ENCODE measurements at regions not wholly inside any gene's neighbourhood (a gene's known extent, or its start where the extent isn't known, plus 50 kb on each side); places are given as distances from the start of the nearest gene placed in this dataset.

- no peaks in the 10 kb centered on the region for H3K4me1 ChIP-seq
- DNase-seq, result no peak
- H3K9me3 ChIP-seq, result no peaks in the 10 kb centered on the region
- intact Hi-C loops (cut with DNase I), result no loop called here
- TF ChIP-seq POLR2A (IDR thresholded peaks at IDR 0.05) (no peak), CTCF (IDR thresholded peaks at IDR 0.05) (no peak)
- no peak overlapping the region for H3K27ac ChIP-seq
- no peak overlapping the region for H3K4me3 ChIP-seq (replicated peaks in 1 of 3)
- H3K36me3 ChIP-seq, result no peaks in the 10 kb centered on the region
- WGBS, 2 donors, result 59% methylated on average over 2 of the region's 2 CpGs
- H3K27me3 ChIP-seq, result no peaks in the 10 kb centered on the region
These were observed 416.8 kb downstream of the LRFN5 start for GRCh38 chr14:42023452-42023851.

DNA sequence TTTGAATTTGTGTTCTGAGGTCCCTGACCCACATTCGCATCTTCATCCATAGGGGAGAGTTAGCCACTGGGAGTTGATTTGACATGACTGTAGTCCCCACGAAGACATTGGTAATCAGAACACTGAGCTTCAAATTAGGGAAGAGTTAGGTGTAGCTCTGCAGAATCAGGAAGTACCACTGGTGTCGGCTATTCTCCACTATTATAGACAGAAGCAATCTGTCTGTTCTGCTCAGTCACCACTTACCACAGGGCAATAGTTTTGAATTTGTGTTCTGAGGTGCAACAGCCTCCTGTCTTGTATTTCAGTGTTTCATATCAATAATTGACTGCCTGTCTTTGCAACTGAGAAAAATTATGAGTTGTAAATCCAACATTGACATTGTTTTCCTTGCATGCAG is 407.6 kb downstream of the LRFN5 start:
- Histone ChIP-seq H3K36me3 (no peaks in the 10 kb centered on the region), H3K27ac (no peak overlapping the region), H3K4me3 (replicated peaks in 1 of 3) (no peak overlapping the region), H3K4me1 (no peaks in the 10 kb centered on the region), H3K27me3 (no peaks in the 10 kb centered on the region), H3K9me3 (no peaks in the 10 kb centered on the region)
- 71 to 89% methylated on average over 3 of the region's 3 CpGs for WGBS, 2 donors
- intact Hi-C loops (cut with DNase I), result no loop called here
- no peak for TF ChIP-seq POLR2A (IDR thresholded peaks at IDR 0.05)
- TF ChIP-seq CTCF (IDR thresholded peaks at IDR 0.05), result no peak
- DNase-seq, result no peak

DNA sequence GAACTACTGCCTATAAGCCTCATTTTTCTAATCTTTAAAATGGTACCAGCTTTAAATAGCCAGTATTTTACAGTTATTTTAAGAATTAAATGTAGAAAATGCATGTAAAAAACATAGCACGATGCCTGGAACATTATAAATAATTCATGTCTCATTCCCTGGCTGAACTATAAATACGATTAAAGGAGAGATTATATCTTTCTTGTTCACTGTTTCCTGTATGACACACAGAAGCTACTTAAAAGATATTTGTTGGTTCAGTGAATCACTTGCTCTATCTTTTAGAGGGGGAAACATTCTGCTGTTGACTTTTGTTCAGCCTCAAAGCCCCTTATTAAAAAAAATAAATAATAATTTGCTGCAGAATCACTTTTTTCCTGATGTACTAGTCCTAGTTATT is 406.9 kb downstream of the LRFN5 start:
- intact Hi-C loops (cut with DNase I), result no loop called here

DNA sequence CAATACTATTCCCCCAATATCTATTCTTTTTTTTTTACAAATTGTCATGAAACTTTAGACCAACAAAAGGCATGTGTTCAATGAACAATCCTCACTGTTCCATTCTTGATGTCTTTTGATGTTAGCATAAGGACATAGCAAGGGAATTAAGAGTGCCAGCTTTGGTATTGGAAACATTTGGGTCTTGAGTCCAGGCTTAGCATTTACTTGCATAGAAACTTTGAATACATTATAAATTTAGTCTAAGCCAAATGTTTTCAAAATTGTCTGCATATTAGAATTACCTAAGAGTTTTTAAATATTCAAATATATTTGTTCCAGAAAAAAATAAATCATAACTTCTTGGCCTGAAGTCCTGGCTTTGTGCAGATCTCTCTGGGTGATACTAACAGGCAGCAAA is 406.5 kb downstream of the LRFN5 start:
- H3K4me1 ChIP-seq, result no peaks in the 10 kb centered on the region
- TF ChIP-seq POLR2A (IDR thresholded peaks at IDR 0.05) (no peak), CTCF (IDR thresholded peaks at IDR 0.05) (no peak)
- no peaks in the 10 kb centered on the region for H3K27me3 ChIP-seq
- H3K9me3 ChIP-seq, result no peaks in the 10 kb centered on the region
- intact Hi-C loops (cut with DNase I), result no loop called here
- H3K4me3 ChIP-seq (replicated peaks in 1 of 3), result no peak overlapping the region
- DNase-seq, result no peak
- no peaks in the 10 kb centered on the region for H3K36me3 ChIP-seq
- H3K27ac ChIP-seq, result no peak overlapping the region

More for the DNA sequence above, 406.9 kb downstream of the LRFN5 start:
- DNase-seq, result no peak
- Histone ChIP-seq H3K4me3 (replicated peaks in 1 of 3) (no peak overlapping the region), H3K36me3 (no peaks in the 10 kb centered on the region), H3K9me3 (no peaks in the 10 kb centered on the region), H3K4me1 (no peaks in the 10 kb centered on the region), H3K27ac (no peak overlapping the region), H3K27me3 (no peaks in the 10 kb centered on the region)
- TF ChIP-seq CTCF (IDR thresholded peaks at IDR 0.05) (no peak), POLR2A (IDR thresholded peaks at IDR 0.05) (no peak)
- 72 to 88% methylated on average over 2 of the region's 2 CpGs for WGBS, 2 donors

DNA sequence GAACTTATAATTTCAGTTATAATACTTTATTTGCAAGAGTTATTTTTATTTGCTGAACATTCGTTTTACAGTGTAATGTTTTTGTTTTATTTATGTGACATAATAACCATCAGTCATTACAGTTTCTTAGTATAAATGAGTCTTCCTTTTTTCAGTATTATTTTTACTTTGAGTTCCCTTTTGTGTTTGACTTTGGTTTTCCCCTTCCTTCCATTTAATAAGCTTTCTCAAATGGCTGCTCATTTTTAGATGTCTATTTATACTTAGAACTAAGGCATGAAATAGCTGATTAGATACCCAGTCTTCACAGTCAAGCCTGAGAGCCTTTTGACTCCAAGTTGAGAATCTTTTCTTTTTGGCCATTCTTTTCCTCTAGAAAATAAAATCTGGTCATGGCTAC is 404.5 kb downstream of the LRFN5 start:
- WGBS, 2 donors, result 61 to 76% methylated on average over 1 of the region's 1 CpG
- no peak overlapping the region for H3K27ac ChIP-seq
- no peaks in the 10 kb centered on the region for H3K9me3 ChIP-seq
- no peak for DNase-seq
- no peak overlapping the region for H3K4me3 ChIP-seq (replicated peaks in 1 of 3)
- H3K27me3 ChIP-seq, result no peaks in the 10 kb centered on the region
- H3K36me3 ChIP-seq, result no peaks in the 10 kb centered on the region
- H3K4me1 ChIP-seq, result no peaks in the 10 kb centered on the region
- intact Hi-C loops (cut with DNase I), result no loop called here
- no peak for TF ChIP-seq CTCF (IDR thresholded peaks at IDR 0.05)
- no peak for TF ChIP-seq POLR2A (IDR thresholded peaks at IDR 0.05)

Data from thyroid gland (tissue), 4 donors.